Limb (tissue), 2 donors: ENCODE measurements at regions not wholly inside any gene's neighbourhood (a gene's known extent, or its start where the extent isn't known, plus 50 kb on each side); places are given as distances from the start of the nearest gene placed in this dataset.
"Not testable (repeated sequence)": the region's sequence is repeated elsewhere in the genome, so short reads cannot be mapped to it uniquely, and the experiment has no call there.

ENCODE experiments used
- DNase-seq, 2 donors: peaks; one replicate each; pipeline ENCODE4 v3.0.0-alpha.2; 2016; ENCODE audit errors: extremely low spot score in 2 of 2

GRCh38 chr6:4656106-4656505 lies 120.1 kb upstream of the CDYL start:
- DNase-seq = no peak

DNA sequence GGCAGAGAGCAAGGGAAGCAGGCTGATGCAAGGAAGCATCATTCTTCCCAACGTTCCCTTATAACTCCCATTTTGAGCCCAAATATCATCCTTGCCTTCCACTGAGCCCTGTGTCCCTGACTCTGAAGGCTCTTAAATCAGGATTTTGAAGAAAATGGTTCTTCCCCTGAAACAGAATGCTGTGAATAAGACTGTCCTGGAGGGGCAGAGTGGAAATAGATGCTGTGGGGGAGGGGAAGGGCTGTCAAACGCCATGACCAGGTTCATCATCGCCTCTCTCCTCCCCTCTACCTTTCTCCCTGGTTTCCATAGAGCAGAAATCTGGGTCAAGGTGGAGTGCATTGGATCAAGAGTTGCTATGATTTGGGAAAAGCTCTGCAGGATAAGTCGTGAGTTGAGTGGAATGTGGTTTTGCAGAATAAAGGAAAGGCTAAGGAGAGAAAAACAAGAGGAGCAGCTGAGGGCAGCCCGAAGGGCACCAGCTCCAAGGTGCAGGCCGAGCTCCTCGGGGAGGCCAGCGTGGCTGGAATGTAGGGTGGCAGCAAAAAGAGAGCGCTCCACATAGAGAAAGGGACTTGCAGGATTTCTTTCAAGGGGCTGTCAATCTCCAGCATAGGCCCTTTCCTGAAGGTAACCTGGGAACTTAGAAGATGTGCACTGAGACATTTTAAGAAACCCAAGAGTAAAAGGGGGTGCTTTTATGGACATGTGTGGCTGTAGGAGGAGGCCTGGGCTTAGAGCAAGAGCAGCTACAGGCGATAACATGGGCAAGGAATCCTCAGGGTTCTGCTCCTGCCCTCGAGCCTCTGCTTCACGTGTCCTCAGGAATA lies 120.8 kb upstream of the CDYL start:
- DNase-seq = no peak

GRCh38 chr6:4653141-4653540 lies 123.1 kb upstream of the CDYL start:
- no peak for DNase-seq

GRCh38 chr6:4651831-4652467 lies 124.3 kb upstream of the CDYL start:
- DNase-seq = no peak

DNA sequence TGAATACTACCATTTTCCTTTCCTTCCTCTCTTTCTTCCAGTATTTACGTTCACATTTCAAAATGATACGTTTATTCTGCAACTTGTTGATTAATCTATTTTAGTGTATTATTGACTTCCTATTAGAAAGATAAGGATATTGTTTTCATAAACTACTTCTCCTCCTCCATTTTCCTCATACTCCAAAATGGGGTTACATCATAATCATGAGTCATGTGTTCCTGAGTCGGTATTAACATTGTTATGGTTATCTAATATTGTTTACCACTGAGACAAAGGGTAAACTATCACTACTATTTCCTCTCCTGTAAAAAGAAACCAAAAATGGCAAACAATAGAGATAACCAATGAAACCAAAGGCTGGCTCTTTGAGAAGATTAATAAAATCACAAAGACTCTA lies 126.5 kb upstream of the CDYL start:
- no peak for DNase-seq

DNA sequence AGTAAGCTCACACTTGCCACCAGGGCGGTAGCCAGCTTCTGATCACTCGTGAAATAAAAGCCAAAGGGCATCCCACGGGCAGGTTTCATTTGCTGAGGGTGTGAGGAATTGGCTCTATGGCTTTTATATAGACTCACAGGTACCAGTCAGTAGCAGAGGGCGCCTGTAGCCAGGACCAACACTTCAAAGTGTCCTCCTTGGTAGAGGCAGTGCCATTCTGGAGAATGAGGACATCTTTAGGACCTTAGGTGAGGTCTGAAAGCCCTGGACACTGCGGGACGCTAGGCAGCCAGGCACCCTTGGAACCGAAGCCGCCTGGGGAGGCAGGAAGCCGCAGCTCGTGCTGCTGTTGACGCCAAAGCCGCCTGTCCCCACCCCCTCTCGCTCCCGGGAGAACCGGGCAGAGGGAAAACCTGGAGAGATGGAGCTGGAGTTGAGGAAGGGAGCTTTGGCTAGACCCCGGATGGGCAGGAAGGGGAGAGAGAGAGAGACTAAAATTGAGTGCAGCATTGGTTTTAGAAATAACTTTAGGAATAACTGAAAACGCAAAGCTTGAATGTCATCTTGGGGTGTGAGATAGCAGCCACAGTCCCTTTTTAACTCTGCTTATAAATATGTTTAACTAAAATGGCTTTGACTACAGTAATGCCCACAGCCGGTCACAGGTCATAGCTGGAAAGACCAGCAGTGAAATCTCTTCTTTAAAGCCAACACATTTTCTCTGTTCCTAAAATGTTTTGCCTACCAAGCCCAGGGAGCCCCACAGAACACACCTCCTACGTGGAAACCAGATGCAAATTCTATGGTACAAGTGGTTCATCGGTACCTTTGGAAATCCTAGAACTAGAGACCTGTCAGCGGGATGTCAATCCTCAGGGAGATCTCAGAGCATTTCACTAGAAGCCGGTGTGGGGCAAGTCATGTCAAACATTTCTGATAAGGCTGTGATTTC lies 128.5 kb upstream of the CDYL start:
- DNase-seq = peak; percentile 40 to 88

GRCh38 chr6:4645713-4646360 lies 130.4 kb upstream of the CDYL start:
- DNase-seq = no peak

DNA sequence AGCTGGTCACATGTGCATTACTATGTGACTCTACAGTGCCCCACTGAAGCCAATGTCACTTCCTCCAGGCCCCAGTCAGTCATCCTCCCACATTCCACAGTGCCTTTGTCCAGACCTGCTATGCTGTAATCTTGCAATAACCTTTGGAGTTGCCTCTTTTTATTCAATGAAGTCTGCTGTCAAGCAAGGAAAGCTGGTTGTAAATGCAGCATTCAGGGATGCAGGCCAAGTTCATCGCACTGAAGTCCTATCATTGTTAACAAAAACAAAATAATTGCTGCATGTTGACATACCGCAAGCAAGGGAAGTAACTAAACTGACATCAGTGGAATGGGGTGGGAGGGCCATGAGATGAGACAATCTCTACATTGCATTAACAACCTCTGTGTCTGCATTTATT lies 131.2 kb upstream of the CDYL start:
- no peak for DNase-seq

DNA sequence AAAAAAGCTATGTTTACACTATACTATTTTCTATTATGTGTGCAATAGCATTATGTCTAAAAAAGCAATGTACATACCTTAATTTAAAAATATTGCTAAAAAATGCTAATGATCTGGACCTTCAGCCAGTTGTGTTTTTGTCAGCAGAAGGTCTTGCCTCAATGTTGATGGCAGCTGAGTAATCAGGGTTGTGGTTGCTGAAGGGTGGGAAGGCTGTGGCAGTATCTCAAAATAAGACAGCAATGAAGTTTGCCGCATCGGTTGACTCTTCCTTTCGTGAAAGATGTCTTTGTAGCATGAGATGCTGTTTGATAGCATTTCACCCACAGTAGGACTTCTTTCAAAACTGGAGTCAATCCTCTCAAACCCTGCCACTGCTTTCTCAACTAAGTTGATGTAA lies 134.7 kb upstream of the CDYL start:
- no peak for DNase-seq

GRCh38 chr6:4640139-4640538 lies 136.1 kb upstream of the CDYL start:
- no peak for DNase-seq

GRCh38 chr6:4638641-4639040 lies 137.6 kb upstream of the CDYL start:
- no peak for DNase-seq

DNA sequence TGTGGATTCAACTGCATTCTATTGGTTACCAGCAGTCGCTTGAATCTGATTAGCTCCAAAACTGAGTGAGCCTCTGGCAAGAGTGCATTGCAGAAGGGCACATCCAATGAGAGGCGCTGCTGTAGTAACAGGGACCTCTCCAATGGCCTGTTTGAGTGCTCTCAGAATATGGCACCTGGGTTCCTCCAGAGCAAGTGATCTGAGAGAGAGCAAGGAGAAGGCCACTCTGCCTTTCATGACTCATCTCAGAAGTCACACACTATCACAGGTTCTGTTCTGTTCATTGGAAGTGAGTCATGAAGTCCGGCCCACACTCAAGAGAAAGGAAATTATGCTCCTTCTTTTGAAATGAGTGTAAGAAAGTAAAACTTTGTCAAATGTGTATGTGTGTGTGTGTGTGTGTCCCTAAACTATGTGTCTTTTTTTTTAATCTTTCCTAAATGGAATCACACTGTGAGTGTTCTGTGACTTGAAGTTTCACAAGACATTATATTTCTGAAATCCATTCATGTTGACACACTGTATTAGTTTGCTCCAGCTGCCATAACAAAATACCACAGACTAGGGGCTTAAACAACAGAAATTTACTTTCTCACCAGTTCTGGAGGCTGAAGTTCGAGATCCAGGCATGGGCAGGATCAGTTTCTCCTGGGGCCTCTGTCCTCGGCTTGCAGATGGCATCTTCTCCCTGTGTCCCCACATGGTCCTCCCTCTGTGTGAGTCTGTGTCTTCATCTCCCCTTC lies 138.3 kb upstream of the CDYL start:
- DNase-seq = no peak

DNA sequence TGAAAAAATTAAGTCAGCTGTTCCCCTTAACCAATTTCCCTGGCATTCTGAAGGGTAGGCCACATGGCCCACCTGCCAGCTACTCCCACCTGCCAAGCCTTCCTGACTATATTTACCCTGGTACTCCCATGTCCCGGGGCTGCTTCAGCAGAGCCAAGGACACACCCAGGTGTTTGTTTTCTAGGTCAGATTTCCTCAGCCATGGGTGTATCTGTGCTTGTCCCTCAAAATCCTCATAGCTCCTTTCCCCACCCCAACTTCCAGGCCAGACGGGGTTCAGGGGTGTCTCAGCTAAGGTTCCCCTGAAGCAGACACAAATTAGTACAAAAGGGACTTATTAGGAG lies 139.4 kb upstream of the CDYL start:
- no peak for DNase-seq

DNA sequence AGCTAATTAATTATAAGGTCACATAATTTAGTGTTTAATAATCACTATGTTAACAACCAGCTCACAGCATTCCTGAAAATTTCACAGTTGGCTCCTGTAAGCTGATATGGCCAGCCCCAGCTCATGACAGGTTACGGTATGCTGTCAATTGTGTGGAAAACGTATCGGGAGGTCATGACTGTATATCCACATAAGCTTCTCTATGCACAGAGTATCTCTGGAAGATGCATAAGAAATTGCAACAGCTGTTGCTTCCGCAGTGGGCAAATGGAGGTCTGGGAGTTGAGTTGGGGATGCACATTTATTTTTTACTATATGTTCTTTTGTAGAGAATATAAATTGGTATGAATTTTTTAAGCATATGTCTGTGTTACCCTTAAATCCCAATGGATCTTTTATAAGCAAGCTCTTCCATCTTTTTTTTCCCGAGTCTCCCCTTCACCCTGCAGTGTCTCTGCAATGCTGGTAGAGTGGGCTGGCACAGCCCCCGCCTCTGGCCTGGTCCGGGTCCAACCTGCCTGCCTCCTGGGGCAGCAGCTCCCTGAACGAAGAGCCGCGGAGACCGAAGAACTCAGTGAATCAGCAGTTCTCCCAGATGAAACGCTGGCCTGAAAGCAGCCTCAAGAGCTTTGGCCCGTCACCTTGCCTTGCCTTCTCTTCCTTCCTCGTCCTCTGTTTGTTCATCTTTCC lies 139.9 kb upstream of the CDYL start:
- peak in 1 of 2 donors; percentile 21 for DNase-seq

- no peak for DNase-seq
These were observed 140.5 kb upstream of the CDYL start for GRCh38 chr6:4635666-4636065.

GRCh38 chr6:4632421-4632820 lies 143.8 kb upstream of the CDYL start:
- DNase-seq = no peak

GRCh38 chr6:4629789-4630188 lies 146.4 kb upstream of the CDYL start:
- not testable (repeated sequence) for DNase-seq

- no peak for DNase-seq
These were observed 150.6 kb upstream of the CDYL start for GRCh38 chr6:4625557-4625956.

GRCh38 chr6:4624726-4625125 lies 151.5 kb upstream of the CDYL start:
- no peak for DNase-seq
